H1 (cell line): ENCODE measurements at regions not wholly inside any gene's neighbourhood (a gene's known extent, or its start where the extent isn't known, plus 50 kb on each side); places are given as distances from the start of the nearest gene placed in this dataset.

Source experiments
- CTCF ChIA-PET: fragments of 300-600 bp; sonication (Branson Sonifier 250); formaldehyde crosslinking; loops from one replicate; lab custom pipeline; 2021; ENCODE audit not compliant: partially characterized antibody; lab: Charles Lee
- POLR2A ChIA-PET: fragments of 300-600 bp; sonication (Branson Sonifier 250); formaldehyde crosslinking; loops from one replicate; lab custom pipeline; 2021; ENCODE audit warnings: inconsistent platforms; ENCODE audit not compliant: partially characterized antibody; lab: Charles Lee
- DNase-seq, 2 experiments: peaks; one replicate each; pipeline versions ENCODE4 v3.0.0 to v3.0.0-alpha.2; 2010 to 2022; ENCODE audit warnings: low spot score in 2 of 2, low read depth in 1 of 2, mixed read lengths in 1 of 2
- FAIRE-seq: peaks from 2 replicates; lab custom pipeline; 2011; peaks lifted over from hg19 to GRCh38; lab: Jason Lieb, UNC
- H2AFZ ChIP-seq: 2 replicates; pipeline ENCODE4 v1.8.1; 2012; ENCODE audit warnings: low read length, inconsistent platforms
- H2AK5ac ChIP-seq: 2 replicates; pipeline ENCODE4 v1.6.1; 2013; ENCODE audit warnings: low read depth, low read length
- H2BK120ac ChIP-seq: replicated peaks from 2 replicates; pipeline ENCODE3; 2013; ENCODE audit warnings: low read depth, low read length, inconsistent platforms
- H2BK12ac ChIP-seq: 2 replicates; pipeline ENCODE4 v1.6.1; 2013; ENCODE audit warnings: low read depth, low read length
- H2BK15ac ChIP-seq: 2 replicates; pipeline ENCODE4 v1.6.1; 2013; ENCODE audit warnings: low read length
- H2BK20ac ChIP-seq: 2 replicates; pipeline ENCODE4 v1.6.1; 2013; ENCODE audit warnings: low read length
- H2BK5ac ChIP-seq: 2 replicates; pipeline ENCODE4 v1.6.1; 2013; ENCODE audit warnings: low read depth, low read length
- H3K14ac ChIP-seq: 2 replicates; pipeline ENCODE4 v1.6.1; 2013; ENCODE audit warnings: inconsistent platforms; ENCODE audit not compliant: insufficient read length
- H3K18ac ChIP-seq: 2 replicates; pipeline ENCODE4 v1.6.1; 2013; ENCODE audit warnings: low read length; ENCODE audit errors: extremely low read depth
- H3K23ac ChIP-seq: 2 replicates; pipeline ENCODE4 v1.6.1; 2013; ENCODE audit warnings: inconsistent platforms; ENCODE audit not compliant: insufficient read length
- H3K23me2 ChIP-seq: 2 replicates; pipeline ENCODE4 v1.6.1; 2013; ENCODE audit warnings: low read depth, low read length
- H3K27ac ChIP-seq: 2 replicates; pipeline ENCODE4 v1.6.1; 2011; ENCODE audit warnings: low read depth, low read length, inconsistent platforms
- H3K27me3 ChIP-seq, 4 experiments: replicated peaks in 1 of 4; 1 replicate in 1 of 4; 2 replicates in 3 of 4; pipeline versions ENCODE4 v1.6.1 to v1.8.1; 2011 to 2013; ENCODE audit warnings: low read length in 3 of 4, mild to moderate bottlenecking in 3 of 4, inconsistent platforms in 2 of 4, mixed read lengths in 2 of 4, moderate library complexity in 1 of 4; ENCODE audit not compliant: control insufficient read depth in 3 of 4, insufficient read depth in 3 of 4; ENCODE audit errors: extremely low read depth in 1 of 4
- H3K36me3 ChIP-seq, 4 experiments: 2 replicates each; pipeline versions ENCODE4 v1.6.1 to v1.8.1; 2011 to 2013; ENCODE audit warnings: mild to moderate bottlenecking in 4 of 4, low read length in 3 of 4, moderate library complexity in 2 of 4, control low read depth in 1 of 4, inconsistent platforms in 1 of 4; ENCODE audit not compliant: insufficient read depth in 4 of 4, control insufficient read depth in 2 of 4
- H3K4ac ChIP-seq: replicated peaks from 2 replicates; pipeline ENCODE3; 2013; ENCODE audit warnings: low read length, low read depth, mixed read lengths, inconsistent platforms; ENCODE audit not compliant: insufficient read length
- H3K4me1 ChIP-seq, 4 experiments: replicated peaks in 1 of 4; 1 replicate in 1 of 4; 2 replicates in 3 of 4; pipeline versions ENCODE4 v1.6.1 to v1.8.1; 2011 to 2013; ENCODE audit warnings: low read length in 3 of 4, inconsistent platforms in 2 of 4, mixed read lengths in 1 of 4; ENCODE audit not compliant: insufficient read depth in 4 of 4, control insufficient read depth in 3 of 4
- H3K4me2 ChIP-seq, 2 experiments: 2 replicates each; pipeline versions ENCODE4 v1.6.1 to v1.8.1; 2011 to 2013; ENCODE audit warnings: low read depth in 2 of 2, low read length in 2 of 2, control low read depth in 1 of 2, inconsistent platforms in 1 of 2, mild to moderate bottlenecking in 1 of 2; ENCODE audit not compliant: insufficient read depth in 1 of 2
- H3K4me3 ChIP-seq, 4 experiments: fragments of 200-600, 300-600 bp in 1 of 4; sonication (generic), shearing (Covaris generic), sonication (Bioruptor Twin) in 1 of 4; 2 replicates each; pipeline versions ENCODE4 v1.5.1 to v1.8.1; 2011 to 2016; ENCODE audit warnings: low read length in 4 of 4, low read depth in 3 of 4, control low read depth in 2 of 4, inconsistent platforms in 2 of 4, mild to moderate bottlenecking in 2 of 4, mixed read lengths in 1 of 4, moderate library complexity in 1 of 4; ENCODE audit not compliant: insufficient read depth in 2 of 4; ENCODE audit errors: extremely low read depth in 1 of 4
- H3K56ac ChIP-seq: replicated peaks from 2 replicates; pipeline ENCODE3; 2013; ENCODE audit warnings: low read depth, mild to moderate bottlenecking, mixed read lengths, low read length, inconsistent platforms; ENCODE audit not compliant: insufficient read length
- H3K79me1 ChIP-seq: 2 replicates; pipeline ENCODE4 v1.6.1; 2013; ENCODE audit warnings: low read depth, low read length, control low read depth
- H3K79me2 ChIP-seq, 2 experiments: 2 replicates each; pipeline versions ENCODE4 v1.6.1 to v1.8.1; 2012 to 2013; ENCODE audit warnings: low read length in 2 of 2, mild to moderate bottlenecking in 2 of 2, inconsistent platforms in 1 of 2; ENCODE audit not compliant: insufficient read depth in 2 of 2, control insufficient read depth in 1 of 2
- H3K9ac ChIP-seq, 4 experiments: replicated peaks in 1 of 4; 1 replicate in 1 of 4; 2 replicates in 3 of 4; pipeline versions ENCODE4 v1.6.1 to v1.8.1; 2011 to 2013; ENCODE audit warnings: low read depth in 3 of 4, low read length in 3 of 4, control low read depth in 2 of 4, mild to moderate bottlenecking in 2 of 4, moderate library complexity in 2 of 4, inconsistent platforms in 1 of 4; ENCODE audit errors: extremely low read depth in 1 of 4
- H3K9me3 ChIP-seq, 2 experiments: 2 replicates each; pipeline versions ENCODE4 v1.6.1 to v1.8.1; 2012 to 2013; ENCODE audit warnings: mild to moderate bottlenecking in 2 of 2, moderate library complexity in 2 of 2, control low read depth in 1 of 2, inconsistent platforms in 1 of 2, low read depth in 1 of 2, low read length in 1 of 2, mixed read lengths in 1 of 2; ENCODE audit not compliant: insufficient read depth in 2 of 2
- H4K20me1 ChIP-seq, 2 experiments: replicated peaks in 1 of 2; 2 replicates each; pipeline versions ENCODE3 to v1.8.1; 2011 to 2013; ENCODE audit warnings: inconsistent platforms in 2 of 2, low read length in 2 of 2, mild to moderate bottlenecking in 1 of 2; ENCODE audit not compliant: insufficient read depth in 2 of 2, control insufficient read depth in 1 of 2
- H4K5ac ChIP-seq: 2 replicates; pipeline ENCODE4 v1.6.1; 2013; ENCODE audit warnings: low read length, low read depth, mixed read lengths, inconsistent platforms; ENCODE audit not compliant: insufficient read length
- H4K8ac ChIP-seq: 2 replicates; pipeline ENCODE4 v1.8.0; 2013; ENCODE audit warnings: mild to moderate bottlenecking, moderate library complexity, low read length, inconsistent platforms; ENCODE audit not compliant: insufficient read depth; ENCODE audit errors: extremely low read depth
- H4K91ac ChIP-seq: replicated peaks from 2 replicates; pipeline ENCODE3; 2013; ENCODE audit warnings: low read length, mixed read lengths, inconsistent platforms; ENCODE audit not compliant: insufficient read length
- GTF2F1 ChIP-seq: IDR thresholded peaks from 2 replicates; pipeline ENCODE4 v1.6.1; 2012; ENCODE audit warnings: low read depth, low read length, improper control_type of control experiment, borderline replicate concordance
- WGBS, 2 experiments: shearing (Covaris generic) in 1 of 2; methylation state at CpG; one replicate each; pipeline versions ENCODE4 v1.1.6 to v1.1.7; 2013 to 2015; ENCODE audit warnings: low lambda C conversion rate in 2 of 2, mixed read lengths in 2 of 2, inconsistent platforms in 1 of 2, low coverage in 1 of 2, missing lambda C conversion rate in 1 of 2; ENCODE audit not compliant: insufficient replicate concordance in 2 of 2, insufficient coverage in 1 of 2, insufficient read length in 1 of 2; ENCODE audit errors: extremely low coverage in 1 of 2, missing lambda C conversion rate in 1 of 2; 5-methylcytosine and 5-hydroxymethylcytosine counted together

DNA sequence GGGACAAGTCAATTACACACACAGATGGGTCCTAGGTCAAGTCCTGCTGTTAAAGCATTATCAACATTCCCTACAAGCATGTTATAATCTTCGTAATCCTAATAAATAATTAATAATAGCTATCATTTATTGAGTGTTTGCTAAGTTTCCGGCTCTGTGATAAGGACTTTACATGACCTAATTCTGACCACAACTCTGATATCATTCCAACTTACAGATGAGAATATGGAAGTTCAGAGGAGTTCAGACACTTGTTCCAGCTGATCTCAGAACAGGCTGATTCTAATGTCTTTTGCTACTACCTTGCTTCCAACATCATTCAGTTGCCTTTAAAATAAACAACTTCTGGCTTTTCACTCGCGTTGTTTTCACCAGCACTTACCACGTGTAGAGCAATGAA, 770.1 kb upstream of the CXADR start:
- Histone ChIP-seq H3K4me2 (no peak overlapping the region), H2AFZ (no peak overlapping the region), H2BK5ac (no peak overlapping the region), H4K20me1 (no peaks in the 10 kb centered on the region), H3K27me3 (no peaks in the 10 kb centered on the region), H4K91ac (no peak overlapping the region), H3K4ac (no peak overlapping the region), H3K79me2 (no peaks in the 10 kb centered on the region), H3K23ac (no peak overlapping the region), H3K56ac (no peak overlapping the region), H2AK5ac (no peak overlapping the region), H4K8ac (no peak overlapping the region), H2BK20ac (no peak overlapping the region), H3K9me3 (no peaks in the 10 kb centered on the region), H2BK120ac (no peak overlapping the region), H3K23me2 (no peaks in the 10 kb centered on the region), H2BK15ac (no peak overlapping the region), H3K18ac (no peak overlapping the region), H3K14ac (no peak overlapping the region), H3K79me1 (no peaks in the 10 kb centered on the region), H2BK12ac (no peak overlapping the region), H4K5ac (no peak overlapping the region), H3K27ac (no peak overlapping the region), H3K36me3 (no peaks in the 10 kb centered on the region), H3K9ac (no peak overlapping the region), H3K4me1 (no peaks in the 10 kb centered on the region), H3K4me3 (no peak overlapping the region)
- TF ChIP-seq GTF2F1, result no peak
- ChIA-PET CTCF (no interaction called here), POLR2A (no interaction called here)
- DNase-seq (no peak), FAIRE-seq (no peak)
- 96% methylated on average over 5 of the region's 5 CpGs; no CpG with 5 or more reads in 1 of the 2 experiments for WGBS, 2 experiments
